HuH-7 (cell line): ENCODE measurements at regions not wholly inside any gene's neighbourhood (a gene's known extent, or its start where the extent isn't known, plus 50 kb on each side); places are given as distances from the start of the nearest gene placed in this dataset.
"Not testable (repeated sequence)": the region's sequence is repeated elsewhere in the genome, so short reads cannot be mapped to it uniquely, and the experiment has no call there.

Source experiments
- DNase-seq: peaks from one replicate; pipeline ENCODE4 v3.0.0; 2011; ENCODE audit warnings: low spot score

DNA sequence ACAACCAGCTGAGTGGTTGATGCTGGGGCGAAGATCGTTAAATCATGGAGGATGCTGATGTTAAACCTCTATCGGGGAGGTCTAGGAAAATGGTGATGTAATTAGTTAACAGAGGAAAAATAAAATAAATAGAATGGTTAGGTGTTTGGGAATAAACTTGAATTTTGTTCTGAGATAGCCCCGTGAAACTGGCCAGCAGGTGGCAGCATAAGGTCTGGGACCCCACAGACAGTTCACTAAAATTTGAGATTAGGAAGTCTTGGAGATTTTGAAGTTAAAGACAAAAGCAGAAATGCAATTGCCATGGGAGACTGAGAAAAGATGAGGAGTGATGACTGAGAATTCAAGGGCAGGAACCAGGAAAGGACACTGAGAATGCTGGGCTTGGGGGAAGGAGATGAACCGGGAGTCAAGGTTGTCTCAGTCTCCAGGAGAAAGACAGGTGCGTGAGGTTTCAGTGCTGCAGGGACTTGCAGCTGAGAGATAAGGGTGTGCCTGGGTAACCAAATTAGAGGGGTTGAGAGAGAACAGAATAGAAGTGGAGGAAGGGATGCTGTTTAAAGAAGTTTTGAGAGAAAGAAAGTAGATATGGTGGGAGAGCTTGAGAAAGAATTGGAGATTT is 248.0 kb downstream of the ZNF92 start:
- not testable (repeated sequence) for DNase-seq

DNA sequence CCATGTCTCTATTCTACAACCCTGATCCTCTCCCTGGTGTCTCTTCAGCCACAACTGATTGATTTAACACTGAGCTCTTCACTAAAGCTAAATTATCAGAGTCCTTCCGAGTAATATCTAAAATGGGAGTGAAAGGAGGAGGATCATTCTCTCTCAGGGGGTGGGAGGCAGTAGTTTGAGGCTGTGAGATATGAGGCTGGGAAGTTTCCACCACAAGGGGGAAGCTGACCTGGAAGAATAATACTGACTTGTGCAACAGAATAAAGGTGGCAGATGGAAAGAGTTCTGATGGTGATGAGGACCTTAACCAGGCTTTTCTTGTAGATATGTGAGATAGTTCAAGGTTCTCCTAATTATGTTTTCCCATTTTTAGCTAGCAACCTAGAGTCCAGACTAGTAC is 241.6 kb upstream of the VKORC1L1 start:
- not testable (repeated sequence) for DNase-seq

DNA sequence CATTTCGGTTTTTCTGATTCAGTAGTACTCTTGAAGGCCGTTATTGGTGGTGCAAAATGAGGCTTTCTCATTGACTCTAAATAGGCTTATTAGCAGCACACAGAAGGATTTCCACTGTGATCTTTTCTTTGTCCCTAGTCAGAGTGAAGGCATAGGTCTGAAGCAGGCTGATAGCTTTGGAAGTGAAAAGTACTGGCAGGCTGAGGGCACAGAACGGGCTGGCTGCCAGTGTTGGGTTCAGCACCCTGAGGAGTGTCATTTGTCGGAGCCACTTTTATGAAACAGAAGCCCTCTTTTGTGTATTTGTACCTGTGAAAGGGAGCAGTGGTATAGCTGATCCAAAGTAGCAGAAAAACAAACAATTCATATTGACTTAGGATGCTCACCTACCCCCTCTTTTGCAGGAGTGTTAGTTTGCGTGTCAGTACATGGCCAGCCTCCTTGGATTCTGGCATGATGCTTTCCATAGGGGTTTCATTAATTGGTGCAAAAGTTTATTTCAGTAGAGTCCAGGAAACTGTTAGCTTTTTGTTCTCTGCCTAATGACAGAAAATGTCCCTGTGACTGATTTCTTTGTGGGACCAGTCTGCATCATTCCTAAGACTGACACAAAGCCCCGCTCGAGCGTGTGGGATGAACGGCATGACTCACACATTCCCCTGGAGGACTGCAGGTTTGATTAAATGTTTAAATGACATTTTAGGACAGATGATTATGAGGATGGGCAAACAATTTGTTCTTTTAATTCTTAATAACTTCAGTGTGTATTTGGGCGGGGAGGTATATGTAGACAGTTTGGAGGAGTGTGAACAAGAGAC is 239.1 kb upstream of the VKORC1L1 start:
- DNase-seq: not testable (repeated sequence)

DNA sequence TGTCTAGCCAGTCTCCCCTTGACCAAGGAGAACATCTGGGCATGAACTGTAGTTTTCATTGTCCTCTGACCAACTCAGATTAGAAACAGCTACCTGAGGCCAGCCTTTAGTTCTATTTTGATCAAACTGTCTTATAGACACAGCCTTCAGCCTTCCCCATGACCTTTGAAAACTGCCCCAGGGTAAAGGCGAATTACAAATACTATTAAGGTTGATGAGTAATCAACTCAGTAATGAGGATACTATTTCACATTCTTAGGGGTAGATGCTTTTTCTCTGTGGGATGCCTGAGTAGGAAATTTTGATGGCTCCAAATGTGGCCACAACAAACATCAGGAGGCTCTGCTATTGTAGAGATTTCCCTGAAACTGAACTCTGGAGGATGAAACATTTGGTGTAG is 234.0 kb upstream of the VKORC1L1 start:
- DNase-seq: not testable (repeated sequence)

DNA sequence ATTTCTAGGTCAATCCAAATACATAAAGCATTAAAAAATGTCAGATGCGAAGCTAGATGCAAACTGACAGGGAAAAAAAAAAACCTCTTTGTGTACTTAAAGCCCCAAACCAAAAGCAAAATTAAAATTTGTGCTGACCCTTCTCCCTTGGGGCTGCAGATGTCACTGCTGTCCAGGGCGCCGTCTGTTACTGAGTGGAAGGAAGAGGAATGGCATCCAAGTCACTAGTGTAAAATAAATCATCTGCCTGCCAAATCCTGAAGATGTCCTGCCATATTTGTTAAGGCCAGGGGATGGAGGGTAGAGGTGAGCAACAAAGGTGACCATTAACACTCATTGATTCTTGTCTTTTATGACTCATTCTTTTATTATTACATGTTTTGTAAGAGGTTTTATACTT is 233.2 kb upstream of the VKORC1L1 start:
- DNase-seq: not testable (repeated sequence)

DNA sequence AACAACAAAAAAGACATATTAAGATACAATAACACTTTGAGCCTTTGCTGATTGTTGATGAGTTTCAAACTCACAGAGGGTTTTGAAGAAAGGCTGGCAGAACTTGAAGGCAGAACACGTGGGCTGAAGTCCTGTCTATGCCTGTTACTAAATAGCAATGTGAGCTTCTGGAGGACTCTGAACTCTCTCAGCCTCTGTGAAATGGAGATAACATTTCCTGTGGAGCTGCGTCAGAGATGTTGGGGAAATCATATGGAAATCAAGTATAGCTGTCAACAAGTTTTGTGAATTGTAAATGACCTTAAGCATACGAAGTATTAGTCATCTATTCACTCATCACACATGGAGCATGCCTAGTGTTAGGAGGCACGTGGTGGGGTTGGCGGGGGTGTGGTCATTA is 229.4 kb upstream of the VKORC1L1 start:
- not testable (repeated sequence) for DNase-seq

DNA sequence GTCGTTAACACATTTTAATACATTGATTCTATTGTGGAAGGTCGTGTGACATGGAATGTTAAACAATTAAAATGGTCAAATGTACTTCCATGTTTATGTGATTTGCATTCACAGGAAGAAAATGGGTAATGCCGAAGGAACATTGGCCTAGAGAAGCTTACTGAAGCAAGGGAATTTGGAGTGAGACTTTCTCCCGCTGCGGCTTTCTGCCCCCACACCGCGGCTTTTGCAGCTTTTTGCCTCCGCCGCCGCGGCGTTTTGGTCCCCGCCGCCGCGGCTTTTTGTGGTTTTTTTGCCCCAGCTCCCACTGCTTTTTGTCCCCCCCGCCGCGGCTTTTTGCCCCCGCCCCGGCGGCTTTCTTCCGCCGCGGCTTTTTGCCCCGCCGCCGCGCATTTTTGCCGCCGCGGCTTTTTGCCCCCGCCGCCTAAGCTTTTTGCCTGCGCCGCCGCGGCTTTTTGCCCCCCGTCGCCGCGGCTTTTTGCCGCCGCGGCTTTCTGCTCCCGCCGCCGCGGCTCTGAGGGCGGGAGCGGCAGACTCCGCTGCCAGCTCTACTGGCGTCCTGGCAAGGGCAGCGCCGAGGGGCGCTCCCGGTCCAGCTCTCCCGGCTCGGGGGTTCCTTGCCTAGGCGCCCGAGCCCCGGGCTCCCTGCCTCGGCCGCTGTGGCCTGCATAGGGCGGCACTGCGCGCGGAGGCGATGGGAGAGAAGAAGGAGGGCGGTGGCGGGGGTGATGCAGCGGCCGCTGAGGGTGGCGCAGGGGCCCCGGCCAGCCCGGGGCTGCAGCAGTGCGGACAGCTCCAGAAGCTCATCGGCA is 225.5 kb upstream of the VKORC1L1 start:
- not testable (repeated sequence) for DNase-seq

DNA sequence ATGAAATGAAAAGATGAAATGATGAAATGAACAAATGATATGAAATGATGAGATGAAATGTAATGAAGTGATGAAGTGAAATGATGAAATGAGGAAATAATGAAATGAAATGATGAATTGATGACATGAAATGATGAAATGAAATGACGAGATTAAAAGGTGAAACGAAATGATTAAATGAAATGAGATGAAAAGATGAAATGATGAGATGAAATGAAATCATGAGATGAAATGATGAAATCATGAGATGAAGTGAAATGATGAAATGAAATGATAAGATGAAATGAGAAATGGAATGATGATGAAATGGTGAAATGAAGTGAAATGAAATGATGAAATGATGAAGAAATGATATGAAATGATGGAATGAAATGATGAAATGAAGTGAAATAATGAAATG is 221.7 kb upstream of the VKORC1L1 start:
- not testable (repeated sequence) for DNase-seq

DNA sequence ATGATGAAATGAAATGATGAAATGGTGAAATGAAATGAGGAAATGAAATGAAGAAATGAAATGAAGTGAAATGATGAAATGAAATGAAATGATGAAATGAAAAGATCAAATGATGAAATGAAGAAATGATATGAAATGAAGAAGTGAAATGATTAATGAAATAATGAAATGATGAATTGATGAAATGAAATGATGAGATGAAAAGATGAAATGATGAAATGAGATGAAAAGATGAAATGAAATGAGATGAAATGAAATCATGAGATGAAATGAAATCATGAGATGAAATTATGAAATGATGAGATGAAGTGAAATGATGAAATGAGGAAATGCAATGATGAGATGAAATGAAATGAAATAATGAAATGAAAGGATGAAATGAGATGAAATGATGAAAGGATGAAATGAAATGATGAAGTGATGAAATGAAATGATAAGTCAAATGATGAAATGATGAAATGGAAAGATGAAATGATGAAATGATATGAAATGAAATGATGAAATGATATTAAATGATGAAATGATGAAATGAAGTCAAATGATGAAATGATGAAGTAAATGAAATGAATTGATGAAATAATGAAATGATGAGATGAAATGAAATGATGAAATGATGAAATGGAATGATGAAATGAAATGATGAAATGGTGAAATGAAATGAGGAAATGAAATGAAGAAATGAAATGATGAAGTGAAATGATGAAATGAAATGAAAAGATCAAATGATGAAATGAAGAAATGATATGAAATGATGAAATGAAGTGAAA is 220.9 kb upstream of the VKORC1L1 start:
- not testable (repeated sequence) for DNase-seq

DNA sequence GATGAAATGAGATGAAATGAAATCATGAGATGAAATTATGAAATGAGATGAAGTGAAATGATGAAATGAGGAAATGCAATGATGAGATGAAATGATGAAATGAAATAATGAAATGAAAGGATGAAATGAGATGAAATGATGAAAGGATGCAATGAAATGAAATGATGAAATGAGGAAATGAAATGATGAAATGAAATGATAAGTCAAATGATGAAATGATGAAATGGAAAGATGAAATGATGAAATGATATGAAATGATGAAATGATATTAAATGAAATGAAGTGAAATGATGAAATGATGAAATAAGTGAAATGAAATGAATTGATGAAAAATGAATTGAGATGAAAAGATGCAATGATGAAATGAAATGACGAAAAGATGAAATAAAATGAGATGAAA is 220.2 kb upstream of the VKORC1L1 start:
- not testable (repeated sequence) for DNase-seq

DNA sequence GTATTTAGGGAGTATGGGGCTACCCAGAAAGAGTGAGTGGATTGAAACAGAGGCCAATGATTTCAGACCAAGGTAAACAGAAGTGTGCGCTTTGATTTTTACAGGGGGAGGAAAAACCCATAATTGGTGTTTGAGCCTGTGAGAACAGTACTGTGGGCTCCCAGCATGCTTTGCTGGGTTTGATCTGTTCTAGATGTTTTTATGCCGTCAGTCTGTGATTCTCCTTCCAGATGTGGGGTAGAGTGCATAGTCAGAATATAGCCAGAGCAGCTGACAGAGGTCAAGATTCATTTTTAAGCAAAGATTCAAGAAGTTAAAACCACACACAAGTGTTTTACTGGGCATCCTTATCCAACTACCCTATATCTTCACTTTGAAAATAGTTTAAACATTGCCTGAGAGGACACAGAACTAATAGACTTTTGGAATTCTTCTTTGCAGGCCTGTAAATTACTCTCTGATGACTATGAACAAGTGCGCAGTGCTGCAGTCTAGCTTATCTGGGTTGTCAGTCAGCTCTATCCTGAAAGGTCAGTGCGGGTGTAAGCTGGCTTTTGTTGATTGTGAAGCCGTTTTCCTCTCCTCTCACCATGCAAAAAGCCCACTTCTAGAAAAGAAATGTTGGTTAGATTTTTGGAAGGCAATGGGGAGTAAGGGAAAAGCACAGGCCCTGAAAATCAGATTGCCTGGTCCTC is 216.2 kb upstream of the VKORC1L1 start:
- not testable (repeated sequence) for DNase-seq

DNA sequence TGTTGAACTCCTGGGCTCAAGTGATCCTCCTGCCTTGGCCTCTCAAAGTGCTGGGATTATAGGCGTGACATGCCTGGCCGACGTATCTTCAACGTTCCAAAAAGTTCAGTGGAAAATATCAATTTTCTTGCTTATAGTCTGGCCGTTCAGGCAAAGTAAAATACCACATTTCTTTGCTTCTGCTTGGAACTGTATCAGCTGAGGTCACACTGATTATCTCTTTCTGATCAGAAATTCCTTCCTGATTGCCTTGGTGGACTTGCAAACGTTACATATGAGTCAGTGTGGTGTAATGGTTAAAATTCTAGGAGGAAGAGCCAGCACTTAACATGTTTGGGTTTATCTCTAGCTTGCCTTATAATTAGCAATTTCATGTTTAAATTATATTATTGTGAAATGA is 189.5 kb upstream of the VKORC1L1 start:
- not testable (repeated sequence) for DNase-seq

DNA sequence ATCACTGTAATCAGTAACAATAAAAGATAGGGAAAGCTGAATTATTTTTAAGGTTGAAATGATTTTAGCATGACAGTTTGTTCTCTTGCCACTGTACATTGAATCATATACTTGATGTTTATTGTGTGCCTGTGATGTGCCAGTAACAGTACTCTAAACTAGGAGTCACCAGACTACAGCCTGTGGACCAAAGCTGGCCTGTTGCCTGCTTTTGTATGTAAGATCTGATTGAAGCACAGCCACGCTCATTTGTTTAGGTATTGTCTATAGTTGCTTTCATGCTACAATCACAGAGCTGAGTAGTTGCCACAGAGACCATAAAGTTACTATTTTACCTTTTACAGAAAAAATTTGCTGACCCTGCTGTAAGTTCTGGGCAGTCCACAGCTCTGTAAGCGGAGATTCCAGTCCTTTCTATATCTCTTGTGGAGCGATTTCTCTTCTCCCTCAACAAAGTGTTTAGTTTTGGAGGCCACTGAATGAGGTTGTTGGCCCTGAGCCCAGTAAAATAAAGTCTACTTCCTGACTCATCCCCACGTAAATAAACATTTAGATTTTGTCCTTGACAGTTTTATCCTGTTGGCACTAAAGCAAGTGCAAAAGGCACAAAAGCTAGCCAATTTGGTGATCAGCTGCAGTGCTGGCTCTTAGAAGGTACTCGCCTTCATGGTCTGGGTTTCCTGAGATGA is 173.7 kb upstream of the VKORC1L1 start:
- DNase-seq: not testable (repeated sequence)

DNA sequence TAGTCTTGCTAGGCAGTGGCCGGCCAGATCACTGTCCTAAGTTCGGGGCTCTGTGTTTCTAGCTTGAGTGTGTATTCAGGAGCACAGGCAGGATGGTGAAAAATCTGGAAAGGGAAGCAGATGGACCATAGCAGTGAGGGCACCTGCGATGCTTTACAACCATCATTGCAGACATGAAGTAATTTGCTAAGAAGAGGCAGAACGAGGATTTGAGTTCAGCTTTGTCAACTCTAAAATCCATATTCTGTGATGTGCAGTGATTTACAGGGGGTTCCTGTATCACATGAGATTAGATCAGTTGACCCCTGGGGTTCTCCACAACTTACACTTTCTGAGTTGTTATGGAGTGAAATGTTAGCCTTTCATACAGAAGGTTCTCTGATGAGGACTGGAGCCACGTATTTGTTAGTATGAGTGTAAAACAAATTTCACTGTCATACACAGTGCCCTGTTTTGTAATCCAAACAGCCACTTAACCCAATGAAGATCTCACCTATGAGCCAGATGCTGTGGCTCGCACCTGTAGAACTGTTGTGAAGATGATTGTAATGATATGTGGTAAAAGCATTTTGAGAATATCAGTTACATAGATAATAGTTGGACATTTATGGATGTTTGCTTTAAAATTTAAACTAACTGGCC is 173.0 kb upstream of the VKORC1L1 start:
- DNase-seq: not testable (repeated sequence)

DNA sequence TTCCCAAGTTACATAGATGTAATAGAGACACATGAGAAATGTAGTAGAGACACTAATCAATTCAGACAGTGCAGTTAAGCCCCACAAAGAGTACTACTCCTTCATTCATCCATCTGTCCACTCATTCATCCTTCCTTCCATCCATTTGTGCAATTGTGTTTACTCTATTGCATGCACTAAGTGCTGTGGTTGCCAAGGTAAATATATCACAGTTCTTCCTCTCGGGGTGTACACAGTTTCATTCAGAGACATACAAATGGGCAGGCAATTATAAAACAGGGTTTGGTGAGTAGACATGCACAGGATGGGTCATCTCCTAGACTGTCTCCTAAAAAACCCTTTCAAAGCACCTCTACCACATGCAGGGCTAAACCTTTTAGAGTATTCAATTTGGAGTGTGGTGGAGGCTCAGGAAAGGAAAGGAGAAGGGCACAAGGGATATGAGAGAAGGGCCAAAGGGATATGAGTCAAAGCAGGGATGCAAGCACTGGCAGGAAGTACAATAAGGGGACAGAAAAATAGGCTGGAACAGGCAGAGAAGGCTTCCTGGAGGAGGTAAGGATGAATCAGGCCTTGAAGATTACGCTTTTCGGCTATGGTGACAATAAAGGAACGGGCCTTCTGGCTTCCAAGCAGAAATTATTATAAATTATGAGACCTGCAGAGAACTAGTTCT is 153.6 kb upstream of the VKORC1L1 start:
- DNase-seq: not testable (repeated sequence)

DNA sequence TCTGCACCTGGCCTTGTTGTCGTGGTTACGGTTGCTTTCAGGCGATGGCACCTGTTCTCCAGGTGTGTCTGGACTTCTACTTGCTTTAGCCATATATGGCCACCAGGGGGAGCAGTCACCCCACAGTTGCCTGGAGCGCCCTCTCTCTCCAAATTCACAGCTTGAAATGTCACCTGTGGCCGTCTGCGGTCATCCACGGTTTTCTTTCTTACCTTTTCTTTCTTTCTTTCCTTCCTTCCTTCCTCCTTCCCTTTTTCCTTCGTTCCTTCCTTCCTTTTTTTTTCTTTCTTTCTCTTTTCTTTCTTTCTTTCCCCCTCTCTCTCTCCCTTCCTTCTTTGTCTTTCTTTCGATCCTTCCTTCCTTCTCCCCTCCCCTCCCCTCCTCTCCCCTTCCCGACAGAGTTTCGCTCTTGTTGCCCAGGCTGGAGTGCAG is 150.5 kb upstream of the VKORC1L1 start:
- peak; percentile 48 for DNase-seq

DNA sequence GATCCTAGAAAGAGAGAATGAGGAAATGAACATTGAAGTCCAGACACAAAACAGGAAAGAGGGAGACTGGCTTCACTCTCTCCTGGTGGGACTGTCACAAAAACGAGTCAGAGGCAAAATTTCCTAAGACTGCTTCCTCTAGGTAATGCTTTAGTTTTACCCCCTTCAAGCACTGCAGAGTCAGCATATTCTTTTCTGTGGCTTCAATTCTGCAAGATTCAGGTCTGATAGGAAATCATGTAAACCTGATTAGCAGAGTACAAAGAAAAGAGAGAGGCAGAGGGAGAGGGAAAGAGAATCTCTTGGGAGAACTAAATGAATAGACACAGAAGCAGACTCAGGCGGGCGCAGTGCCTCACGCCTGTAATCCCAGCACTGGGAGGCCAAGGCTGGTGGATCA is 145.7 kb upstream of the VKORC1L1 start:
- DNase-seq: not testable (repeated sequence)

DNA sequence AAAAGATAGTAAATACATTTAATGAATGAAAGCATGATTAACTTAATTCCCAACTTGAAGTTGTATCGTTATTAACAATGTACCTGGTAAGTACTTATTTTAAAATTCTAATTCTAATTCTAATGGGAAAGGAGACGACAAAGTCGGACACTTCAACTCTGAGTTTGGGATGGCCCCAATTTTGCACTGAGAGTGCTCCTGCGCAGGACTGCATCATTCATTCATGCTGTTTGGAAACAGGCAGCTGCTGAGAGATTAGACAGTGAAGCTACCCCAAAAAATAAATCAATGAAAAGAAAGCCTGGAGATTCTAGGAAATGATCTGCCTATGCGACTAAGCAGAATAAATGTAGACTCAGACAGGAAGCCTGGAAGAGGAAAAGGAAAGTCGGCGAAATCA is 141.7 kb upstream of the VKORC1L1 start:
- no peak for DNase-seq

DNA sequence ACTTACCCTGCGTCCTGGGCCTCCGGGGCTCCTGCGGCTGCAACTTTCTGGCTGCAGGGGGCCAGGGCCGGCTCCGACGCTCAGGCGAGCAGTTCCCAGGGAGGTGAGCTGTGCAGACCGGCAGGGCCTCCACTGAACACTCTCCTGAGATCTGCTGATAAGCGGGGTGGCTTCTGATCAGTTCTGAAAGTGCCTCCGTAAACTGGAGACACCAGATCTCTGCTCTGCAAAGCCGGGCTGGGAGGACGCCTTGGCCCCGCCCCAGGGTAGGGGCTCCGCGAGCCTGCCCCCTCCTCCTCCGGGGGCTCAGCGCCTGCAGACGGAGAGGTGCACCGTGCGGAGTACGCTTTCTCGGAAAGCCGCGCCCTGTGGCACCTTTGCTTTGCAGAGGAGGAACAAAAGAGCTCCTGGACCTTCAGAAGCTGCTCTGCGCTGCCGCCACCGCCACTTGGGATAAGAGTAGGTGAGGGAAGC is 141.3 kb upstream of the VKORC1L1 start:
- DNase-seq: no peak
